DOHH2 (cell line): ENCODE measurements at regions not wholly inside any gene's neighbourhood (a gene's known extent, or its start where the extent isn't known, plus 50 kb on each side); places are given as distances from the start of the nearest gene placed in this dataset.

Experiments
- H3F3A ChIP-seq: fragments of 200-600 bp; sonication (generic), shearing (Covaris generic); 2 replicates; pipeline ENCODE4 v1.6.0; 2016; ENCODE audit warnings: antibody characterized with exemption, mild to moderate bottlenecking; ENCODE audit not compliant: control insufficient read depth, insufficient read depth
- H3K27ac ChIP-seq: fragments of 200-600 bp; sonication (generic); 2 replicates; pipeline ENCODE4 v1.5.1; 2014; ENCODE audit warnings: low read depth, mild to moderate bottlenecking, low read length, moderate library complexity
- H3K27me3 ChIP-seq: fragments of 200-600 bp; sonication (generic); 2 replicates; pipeline ENCODE4 v1.6.1; 2014; ENCODE audit warnings: mild to moderate bottlenecking, low read length, mixed read lengths; ENCODE audit not compliant: control insufficient read depth
- H3K36me3 ChIP-seq: fragments of 200-600 bp; sonication (generic); 2 replicates; pipeline ENCODE4 v1.6.1; 2014; ENCODE audit warnings: mild to moderate bottlenecking, low read length, moderate library complexity, mixed read lengths; ENCODE audit not compliant: control insufficient read depth
- H3K4me1 ChIP-seq: fragments of 200-600 bp; sonication (generic); 2 replicates; pipeline ENCODE4 v1.6.1; 2014; ENCODE audit warnings: mild to moderate bottlenecking, low read length, mixed read lengths; ENCODE audit not compliant: control insufficient read depth
- H3K4me2 ChIP-seq: fragments of 200-600 bp; sonication (generic); 2 replicates; pipeline ENCODE4 v1.6.0; 2014; ENCODE audit warnings: mild to moderate bottlenecking, low read length, moderate library complexity
- H3K4me3 ChIP-seq: fragments of 200-600 bp; sonication (generic); 2 replicates; pipeline ENCODE4 v1.5.1; 2014; ENCODE audit warnings: mild to moderate bottlenecking, low read length, mixed read lengths
- H3K79me2 ChIP-seq: fragments of 200-600 bp; sonication (generic); 2 replicates; pipeline ENCODE4 v1.6.1; 2014; ENCODE audit warnings: mild to moderate bottlenecking, low read length, mixed read lengths; ENCODE audit not compliant: control insufficient read depth
- H3K9me2 ChIP-seq: fragments of 200-600 bp; sonication (generic); replicated peaks from 2 replicates; pipeline ENCODE4 v1.6.1; 2014; ENCODE audit warnings: mild to moderate bottlenecking, low read length, mixed read lengths; ENCODE audit not compliant: control insufficient read depth
- H3K9me3 ChIP-seq: fragments of 200-600 bp; sonication (generic); 2 replicates; pipeline ENCODE4 v1.6.1; 2014; ENCODE audit warnings: antibody characterized with exemption, low read length, mixed read lengths; ENCODE audit not compliant: control insufficient read depth, insufficient read depth
- H4K20me1 ChIP-seq: fragments of 200-600 bp; sonication (generic); 2 replicates; pipeline ENCODE4 v1.6.0; 2014; ENCODE audit warnings: low read depth, mild to moderate bottlenecking, antibody characterized with exemption, low read length, moderate library complexity; ENCODE audit not compliant: control insufficient read depth, insufficient read depth
- EZH2phosphoT487 ChIP-seq: fragments of 200-600 bp; sonication (generic); IDR thresholded peaks from 2 replicates; pipeline ENCODE4 v1.6.1; 2017; ENCODE audit warnings: borderline replicate concordance, mild to moderate bottlenecking, antibody characterized with exemption, low read length, moderate library complexity, mixed read lengths
- TF ChIP-seq, protein P1 (sequence below): fragments of 200-600 bp; sonication (generic); IDR thresholded peaks from one replicate; pipeline ENCODE4 v1.5.1; 2014; ENCODE audit warnings: antibody characterized with exemption, mild to moderate bottlenecking, low read depth, low read length; ENCODE audit not compliant: poor library complexity, severe bottlenecking

- no peak overlapping the region for H3K4me3 ChIP-seq
- H3K9me3 ChIP-seq = peaks cover 4% of the 10 kb centered on the region; the same call in 1 of the 2 replicates
- H3K9me2 ChIP-seq = no peaks in the 10 kb centered on the region
- H3K4me2 ChIP-seq = no peak overlapping the region
- H3K27me3 ChIP-seq = no peaks in the 10 kb centered on the region
- no peaks in the 10 kb centered on the region for H3K36me3 ChIP-seq
- H3F3A ChIP-seq = no peaks in the 10 kb centered on the region
- no peaks in the 10 kb centered on the region for H3K79me2 ChIP-seq
- TF ChIP-seq EZH2phosphoT487 = no peak
- TF ChIP-seq, protein P1, sequence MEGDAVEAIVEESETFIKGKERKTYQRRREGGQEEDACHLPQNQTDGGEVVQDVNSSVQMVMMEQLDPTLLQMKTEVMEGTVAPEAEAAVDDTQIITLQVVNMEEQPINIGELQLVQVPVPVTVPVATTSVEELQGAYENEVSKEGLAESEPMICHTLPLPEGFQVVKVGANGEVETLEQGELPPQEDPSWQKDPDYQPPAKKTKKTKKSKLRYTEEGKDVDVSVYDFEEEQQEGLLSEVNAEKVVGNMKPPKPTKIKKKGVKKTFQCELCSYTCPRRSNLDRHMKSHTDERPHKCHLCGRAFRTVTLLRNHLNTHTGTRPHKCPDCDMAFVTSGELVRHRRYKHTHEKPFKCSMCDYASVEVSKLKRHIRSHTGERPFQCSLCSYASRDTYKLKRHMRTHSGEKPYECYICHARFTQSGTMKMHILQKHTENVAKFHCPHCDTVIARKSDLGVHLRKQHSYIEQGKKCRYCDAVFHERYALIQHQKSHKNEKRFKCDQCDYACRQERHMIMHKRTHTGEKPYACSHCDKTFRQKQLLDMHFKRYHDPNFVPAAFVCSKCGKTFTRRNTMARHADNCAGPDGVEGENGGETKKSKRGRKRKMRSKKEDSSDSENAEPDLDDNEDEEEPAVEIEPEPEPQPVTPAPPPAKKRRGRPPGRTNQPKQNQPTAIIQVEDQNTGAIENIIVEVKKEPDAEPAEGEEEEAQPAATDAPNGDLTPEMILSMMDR = no peak
- no peaks in the 10 kb centered on the region for H4K20me1 ChIP-seq
- no peaks in the 10 kb centered on the region for H3K4me1 ChIP-seq
- no peak overlapping the region for H3K27ac ChIP-seq
Observed at GRCh38 chr10:118937226-118937625, 92.3 kb upstream of the NANOS1 start.

GRCh38 chr10:118939211-118940007 is 90.1 kb upstream of the NANOS1 start:
- Histone ChIP-seq H3K4me3 (no peak overlapping the region), H4K20me1 (no peaks in the 10 kb centered on the region), H3K27ac (no peak overlapping the region), H3K9me3 (no peaks in the 10 kb centered on the region), H3K36me3 (no peaks in the 10 kb centered on the region), H3K9me2 (no peaks in the 10 kb centered on the region), H3F3A (no peaks in the 10 kb centered on the region), H3K27me3 (no peaks in the 10 kb centered on the region), H3K79me2 (no peaks in the 10 kb centered on the region), H3K4me1 (no peaks in the 10 kb centered on the region), H3K4me2 (no peak overlapping the region)
- TF ChIP-seq EZH2phosphoT487 = no peak
- TF ChIP-seq, protein P1 = no peak

DNA sequence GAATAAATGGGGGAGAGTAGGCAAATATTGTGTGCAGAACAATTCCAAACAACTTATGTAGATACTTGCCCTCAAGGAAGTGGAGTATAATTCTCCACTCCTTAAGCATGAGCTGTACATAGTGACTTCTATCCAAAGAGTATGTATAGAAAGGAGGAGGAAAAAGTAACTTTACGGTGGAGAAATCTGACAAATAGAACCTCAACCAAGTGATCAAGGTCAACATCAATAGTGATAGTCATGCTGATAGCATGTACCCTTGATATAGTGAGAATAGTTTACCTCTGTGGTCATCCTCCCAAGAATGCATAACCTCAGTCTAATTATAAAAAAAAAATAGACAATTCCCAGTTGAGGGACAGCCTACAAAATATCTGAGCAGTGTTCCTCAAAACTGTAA is 89.1 kb upstream of the NANOS1 start:
- Histone ChIP-seq H3K79me2 (no peaks in the 10 kb centered on the region), H3K4me2 (no peak overlapping the region), H3F3A (no peaks in the 10 kb centered on the region), H3K27ac (no peak overlapping the region), H3K9me3 (no peaks in the 10 kb centered on the region), H3K36me3 (no peaks in the 10 kb centered on the region), H3K4me1 (no peaks in the 10 kb centered on the region), H3K27me3 (no peaks in the 10 kb centered on the region), H4K20me1 (no peaks in the 10 kb centered on the region), H3K4me3 (no peak overlapping the region), H3K9me2 (no peaks in the 10 kb centered on the region)
- no peak for TF ChIP-seq EZH2phosphoT487
- TF ChIP-seq, protein P1 = no peak
